Urinary bladder (tissue), 3 donors: ENCODE measurements at regions not wholly inside any gene's neighbourhood (a gene's known extent, or its start where the extent isn't known, plus 50 kb on each side); places are given as distances from the start of the nearest gene placed in this dataset.

ENCODE experiments used
- DNase-seq: peaks from one replicate; pipeline ENCODE4 v3.0.0-alpha.2; 2015; ENCODE audit errors: extremely low spot score
- H3K27ac ChIP-seq: one replicate; pipeline ENCODE4 v1.5.1; 2013; ENCODE audit warnings: low read depth, mild to moderate bottlenecking, moderate library complexity
- H3K36me3 ChIP-seq: one replicate; pipeline ENCODE4 v1.6.1; 2013; ENCODE audit warnings: mild to moderate bottlenecking, moderate library complexity; ENCODE audit not compliant: insufficient read depth
- H3K4me1 ChIP-seq: one replicate; pipeline ENCODE4 v1.6.1; 2013; ENCODE audit warnings: mild to moderate bottlenecking, moderate library complexity; ENCODE audit not compliant: insufficient read depth
- H3K4me3 ChIP-seq: one replicate; pipeline ENCODE4 v1.5.1; 2013; ENCODE audit warnings: low read depth, low read length
- WGBS: extraction: QIAGEN DNeasy Blood & Tissue Kit; methylation state at CpG from one replicate; pipeline ENCODE4 v1.1.7; 2013; 5-methylcytosine and 5-hydroxymethylcytosine counted together
- donor health status: healthy with polysubstance abuse.
- donor health status: healthy.

DNA sequence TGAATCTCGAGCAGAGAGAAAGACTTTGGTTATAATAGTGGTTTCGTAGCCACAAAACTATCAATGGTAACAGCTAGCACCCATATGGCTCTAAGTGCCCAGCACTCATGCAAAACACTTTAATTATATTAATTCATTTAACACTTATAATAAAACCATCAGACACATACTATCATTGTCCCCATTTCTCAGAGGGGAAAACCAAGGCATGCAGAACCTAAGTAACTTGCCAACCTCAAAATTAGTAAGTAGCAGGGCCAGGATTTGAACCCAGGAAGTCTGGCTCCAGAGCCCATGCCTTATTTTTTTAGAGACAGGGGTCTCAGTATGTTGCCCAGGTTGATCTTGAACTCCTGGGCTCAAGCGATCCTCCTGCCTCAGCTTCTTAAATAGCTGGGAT, 145.6 kb upstream of the HS3ST2 start:
- 91% methylated on average over 3 of the region's 3 CpGs for WGBS
- DNase-seq: no peak
- H3K36me3 ChIP-seq: no peaks in the 10 kb centered on the region
- no peak overlapping the region for H3K27ac ChIP-seq
- no peak overlapping the region for H3K4me3 ChIP-seq
- no peaks in the 10 kb centered on the region for H3K4me1 ChIP-seq

DNA sequence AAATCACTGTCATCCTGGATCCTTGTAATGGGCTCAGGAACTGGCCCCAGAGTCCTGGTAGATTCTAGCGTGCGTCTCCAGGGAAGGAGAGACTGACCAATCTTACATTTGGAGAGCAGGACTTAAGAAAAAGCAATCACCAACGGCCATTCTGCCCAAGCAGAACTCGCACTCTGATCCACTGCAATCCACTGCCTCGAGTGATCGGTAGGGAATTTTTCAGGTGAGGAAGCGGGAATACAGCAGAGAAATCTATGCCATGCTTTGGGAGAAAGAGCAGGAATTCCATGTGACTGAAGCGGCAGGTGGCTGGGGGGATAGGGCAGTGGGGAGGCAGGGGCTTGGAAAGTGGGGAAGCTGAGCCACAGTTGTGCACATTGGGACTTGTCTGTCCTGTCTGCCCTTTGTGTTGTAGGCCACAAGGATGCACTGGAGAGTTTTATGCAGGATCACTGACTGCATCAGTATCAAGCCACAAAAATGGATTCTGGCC, 143.9 kb upstream of the HS3ST2 start:
- Histone ChIP-seq H3K4me1 (no peaks in the 10 kb centered on the region), H3K27ac (no peak overlapping the region), H3K36me3 (no peaks in the 10 kb centered on the region), H3K4me3 (no peak overlapping the region)
- WGBS: 94% methylated on average over 8 of the region's 8 CpGs
- DNase-seq: no peak

DNA sequence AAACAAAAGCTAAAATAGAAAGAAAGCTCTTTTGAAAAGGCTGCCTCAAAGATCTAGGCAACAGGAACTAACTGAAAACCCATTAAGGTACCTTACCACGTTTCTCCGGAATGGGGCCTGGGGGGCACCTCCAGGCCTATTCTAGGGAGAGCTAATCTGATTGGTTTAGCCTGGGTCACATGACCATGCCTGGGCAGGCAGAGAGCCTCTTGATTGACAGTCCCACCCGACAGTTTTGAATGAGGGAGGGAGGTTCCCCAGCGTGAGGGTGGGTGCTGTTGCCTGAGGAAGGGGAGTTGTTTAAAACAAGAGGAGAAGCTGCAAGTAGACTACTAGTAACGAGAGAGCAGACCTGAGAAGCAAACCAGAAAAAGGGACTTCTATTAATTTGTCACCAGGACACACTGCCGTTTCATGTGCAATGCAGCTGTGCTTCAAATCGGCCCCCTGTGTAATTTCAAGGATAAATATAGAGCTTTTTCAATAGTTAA, 143.4 kb upstream of the HS3ST2 start:
- Histone ChIP-seq H3K4me3 (no peak overlapping the region), H3K4me1 (no peaks in the 10 kb centered on the region), H3K27ac (no peak overlapping the region), H3K36me3 (no peaks in the 10 kb centered on the region)
- WGBS: 36% methylated on average over 7 of the region's 7 CpGs
- no peak for DNase-seq

DNA sequence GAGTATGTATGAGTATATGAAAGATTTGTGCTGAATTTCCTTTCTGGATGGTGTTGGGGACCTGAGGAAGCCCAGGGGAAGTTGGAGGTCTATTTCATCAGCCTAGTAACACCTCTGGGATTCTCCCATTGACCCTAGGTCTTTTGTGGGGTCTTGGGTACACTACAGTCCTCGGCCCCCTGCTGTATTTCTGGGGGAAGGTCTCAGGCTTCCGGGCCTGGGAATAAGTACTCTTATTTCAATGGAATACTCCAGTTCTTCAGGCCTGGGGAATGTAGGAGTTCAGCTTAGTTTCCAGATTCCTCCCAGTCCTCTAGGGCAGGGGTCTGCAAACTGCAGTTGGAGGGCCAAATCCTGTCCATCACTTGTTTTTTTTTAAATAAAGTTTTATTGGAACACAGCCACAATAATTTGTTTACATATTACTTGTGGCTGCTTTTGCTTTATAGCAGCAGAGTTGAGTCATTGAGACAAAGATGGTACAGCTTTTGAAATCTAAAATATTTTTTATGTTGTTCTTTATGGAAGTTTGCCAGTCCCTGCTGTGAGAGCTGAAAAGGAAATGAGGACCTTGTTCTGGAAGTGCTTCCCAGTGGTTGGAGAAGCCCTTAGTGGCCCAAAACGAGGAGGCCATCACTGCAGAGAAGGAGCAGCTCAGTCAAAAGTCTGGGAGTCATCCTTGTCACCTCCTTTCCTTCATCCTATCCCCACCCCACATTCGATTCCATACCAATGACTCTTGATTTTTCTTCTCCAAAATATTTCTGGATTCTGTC, 142.5 kb upstream of the HS3ST2 start:
- Histone ChIP-seq H3K4me3 (no peak overlapping the region), H3K4me1 (no peaks in the 10 kb centered on the region), H3K36me3 (no peaks in the 10 kb centered on the region), H3K27ac (no peak overlapping the region)
- no peak for DNase-seq
- WGBS: 74% methylated on average over 4 of the region's 4 CpGs

DNA sequence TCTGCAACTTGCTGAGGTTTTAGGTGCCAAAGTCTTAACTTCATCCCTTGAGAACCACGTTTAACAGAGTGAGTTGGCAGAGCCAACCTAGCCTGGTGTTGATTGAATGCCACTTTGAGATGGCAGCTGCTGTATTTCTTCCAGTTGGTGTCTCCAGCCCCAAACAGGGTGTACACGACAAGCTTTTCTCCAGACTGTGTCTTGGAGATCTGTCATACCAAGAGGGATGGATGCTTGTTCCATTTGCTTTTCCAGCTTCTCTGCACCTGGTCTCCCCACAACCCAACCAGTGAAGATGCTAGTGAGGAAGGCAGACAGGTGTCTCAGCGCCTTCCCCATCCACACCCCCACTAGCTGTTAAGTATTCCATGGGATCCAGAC, 141.1 kb upstream of the HS3ST2 start:
- Histone ChIP-seq H3K27ac (no peak overlapping the region), H3K4me1 (no peaks in the 10 kb centered on the region), H3K4me3 (no peak overlapping the region), H3K36me3 (no peaks in the 10 kb centered on the region)
- WGBS: 64% methylated on average over 3 of the region's 3 CpGs
- DNase-seq: no peak

DNA sequence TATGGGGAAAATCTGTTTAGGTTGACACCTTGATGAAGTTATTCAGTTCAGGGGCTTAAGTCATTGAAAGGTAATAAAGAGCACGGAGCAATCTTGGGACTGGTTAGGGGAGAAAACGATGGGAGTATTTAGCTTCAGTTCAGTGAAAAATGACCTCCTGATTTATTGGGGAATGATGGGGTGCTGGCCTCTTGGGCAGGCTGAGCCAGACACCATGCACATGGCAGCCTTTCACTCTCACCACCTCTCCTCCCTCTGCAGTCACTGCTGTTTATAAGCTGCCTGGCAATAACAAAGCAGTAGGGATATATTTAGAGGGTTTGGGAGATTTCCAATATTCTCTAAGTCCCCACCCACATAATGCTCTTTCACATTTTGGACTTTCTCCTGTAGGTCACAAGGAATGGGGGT, 140.5 kb upstream of the HS3ST2 start:
- WGBS: 38% methylated on average over 2 of the region's 2 CpGs
- no peak for DNase-seq
- H3K4me1 ChIP-seq: no peaks in the 10 kb centered on the region
- no peaks in the 10 kb centered on the region for H3K36me3 ChIP-seq
- no peak overlapping the region for H3K4me3 ChIP-seq
- no peak overlapping the region for H3K27ac ChIP-seq

DNA sequence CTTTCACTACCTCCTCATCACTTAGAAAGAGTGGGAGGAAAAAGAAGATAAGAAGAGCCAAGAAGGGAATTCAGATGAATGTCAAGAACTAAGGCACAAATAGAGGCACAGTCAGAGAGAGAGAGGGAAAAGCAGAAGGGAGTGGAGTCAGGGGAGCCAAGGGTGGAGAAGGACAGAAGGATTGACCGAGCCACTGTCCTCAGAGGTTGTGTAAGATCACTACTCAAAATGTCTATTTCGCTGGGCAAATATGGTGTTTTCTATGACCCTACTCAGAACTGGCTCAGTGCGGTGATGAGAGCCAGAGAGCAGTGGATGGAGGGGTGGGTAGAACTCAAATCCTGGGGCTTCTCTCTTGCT, 139.2 kb upstream of the HS3ST2 start:
- WGBS: 88% methylated on average over 3 of the region's 3 CpGs
- no peak for DNase-seq
- Histone ChIP-seq H3K36me3 (no peaks in the 10 kb centered on the region), H3K4me1 (no peaks in the 10 kb centered on the region), H3K4me3 (no peak overlapping the region), H3K27ac (no peak overlapping the region)

DNA sequence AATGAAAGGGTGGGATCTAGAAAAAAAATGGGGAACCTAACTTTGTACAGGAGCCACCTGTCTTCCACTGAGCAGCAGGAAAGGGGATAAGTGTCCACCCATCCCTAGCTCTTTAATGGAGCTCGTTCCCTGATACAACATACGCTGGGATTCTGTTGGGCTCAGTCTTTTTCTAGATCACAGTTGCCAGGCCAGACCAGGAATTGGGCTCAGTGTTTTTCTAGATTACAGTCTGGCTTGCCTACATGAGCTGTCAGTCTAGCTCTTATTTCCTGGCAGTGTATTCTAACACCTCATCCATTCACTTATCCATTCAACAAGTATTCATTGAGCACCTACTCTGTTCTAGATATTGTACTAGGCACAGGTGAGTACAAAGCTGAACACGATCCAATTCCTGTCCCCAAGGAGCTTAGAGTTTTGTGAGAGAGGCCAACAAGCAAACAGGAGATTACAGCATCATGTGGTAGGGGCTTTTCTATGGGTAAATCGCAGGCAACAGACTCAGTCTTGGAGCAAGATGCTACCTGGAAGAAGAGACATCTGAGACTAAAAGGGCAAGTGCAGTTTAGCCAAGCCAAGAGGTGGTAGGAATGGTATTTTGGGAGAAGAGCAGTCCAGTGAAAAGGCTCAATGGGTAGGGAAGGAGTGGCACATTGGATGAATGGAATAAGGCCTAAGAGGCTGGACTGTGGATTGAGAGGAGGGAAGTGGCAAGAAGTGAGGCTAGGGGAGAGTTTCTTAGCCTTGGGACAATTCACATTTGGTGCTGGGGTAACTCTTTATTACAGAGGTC, 138.0 kb upstream of the HS3ST2 start:
- H3K36me3 ChIP-seq: no peaks in the 10 kb centered on the region
- no peak for DNase-seq
- no peak overlapping the region for H3K4me3 ChIP-seq
- H3K27ac ChIP-seq: no peak overlapping the region
- 78% methylated on average over 4 of the region's 4 CpGs for WGBS
- no peaks in the 10 kb centered on the region for H3K4me1 ChIP-seq

DNA sequence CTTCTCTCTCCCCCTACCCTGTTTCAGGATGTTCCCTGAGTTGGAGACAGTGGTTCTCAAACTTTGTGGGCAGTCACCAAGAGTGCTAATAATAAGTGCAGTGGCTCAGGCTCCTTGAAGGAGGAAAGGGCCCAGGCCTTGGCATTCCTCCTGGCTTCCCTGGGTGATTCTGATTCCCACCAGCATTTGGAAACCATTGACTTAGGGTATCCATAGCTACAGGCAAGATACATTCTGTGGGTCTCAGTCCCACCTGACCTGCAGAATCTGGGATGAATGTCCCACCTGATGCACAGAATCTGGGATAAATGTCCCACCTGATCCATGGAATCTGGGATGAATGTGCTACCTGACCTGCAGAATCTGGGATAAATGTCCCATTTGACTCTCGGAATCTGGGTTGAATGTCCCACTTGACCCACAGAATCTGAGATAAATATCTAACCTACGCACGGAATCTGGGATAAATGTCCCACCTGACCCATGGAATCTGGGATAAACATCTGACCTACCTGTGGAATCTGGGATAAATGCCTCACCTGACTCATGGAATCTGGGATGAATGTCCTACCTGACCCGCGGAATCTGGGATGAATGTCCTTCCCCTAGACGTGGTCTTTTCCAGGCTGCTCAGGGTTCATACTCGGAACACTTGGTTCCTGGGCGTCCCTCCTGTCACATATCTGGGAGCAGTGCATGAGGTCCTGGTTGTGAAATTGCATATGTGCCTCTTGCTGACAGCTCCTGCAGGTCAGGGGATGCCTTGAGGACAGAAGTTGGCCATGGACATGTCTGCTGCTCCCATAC, 136.7 kb upstream of the HS3ST2 start:
- DNase-seq: no peak
- Histone ChIP-seq H3K4me3 (no peak overlapping the region), H3K27ac (no peak overlapping the region), H3K36me3 (no peaks in the 10 kb centered on the region), H3K4me1 (no peaks in the 10 kb centered on the region)
- 91% methylated on average over 8 of the region's 8 CpGs for WGBS

DNA sequence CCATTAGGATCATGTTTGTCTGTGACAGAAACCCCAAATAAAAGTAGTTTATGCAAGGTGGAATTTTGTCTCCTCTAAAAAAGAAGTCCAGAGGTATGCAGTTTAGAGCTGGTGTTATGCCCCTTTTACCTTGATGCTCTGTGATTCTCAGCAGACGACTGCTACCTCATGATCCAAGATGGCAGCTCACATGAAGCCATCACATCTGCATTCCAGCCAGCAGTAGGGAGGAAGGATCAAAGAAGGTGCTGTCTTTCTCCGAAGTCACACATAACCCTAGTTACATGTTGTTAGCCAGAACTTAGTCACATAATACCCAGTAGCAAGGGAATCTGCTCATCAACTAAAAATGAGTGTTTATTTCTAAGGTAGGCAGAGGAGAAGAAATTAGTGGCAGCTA, 135.7 kb upstream of the HS3ST2 start:
- Histone ChIP-seq H3K36me3 (no peaks in the 10 kb centered on the region), H3K4me1 (no peaks in the 10 kb centered on the region), H3K4me3 (no peak overlapping the region), H3K27ac (no peak overlapping the region)
- no peak for DNase-seq
- 88% methylated on average over 2 of the region's 2 CpGs for WGBS

DNA sequence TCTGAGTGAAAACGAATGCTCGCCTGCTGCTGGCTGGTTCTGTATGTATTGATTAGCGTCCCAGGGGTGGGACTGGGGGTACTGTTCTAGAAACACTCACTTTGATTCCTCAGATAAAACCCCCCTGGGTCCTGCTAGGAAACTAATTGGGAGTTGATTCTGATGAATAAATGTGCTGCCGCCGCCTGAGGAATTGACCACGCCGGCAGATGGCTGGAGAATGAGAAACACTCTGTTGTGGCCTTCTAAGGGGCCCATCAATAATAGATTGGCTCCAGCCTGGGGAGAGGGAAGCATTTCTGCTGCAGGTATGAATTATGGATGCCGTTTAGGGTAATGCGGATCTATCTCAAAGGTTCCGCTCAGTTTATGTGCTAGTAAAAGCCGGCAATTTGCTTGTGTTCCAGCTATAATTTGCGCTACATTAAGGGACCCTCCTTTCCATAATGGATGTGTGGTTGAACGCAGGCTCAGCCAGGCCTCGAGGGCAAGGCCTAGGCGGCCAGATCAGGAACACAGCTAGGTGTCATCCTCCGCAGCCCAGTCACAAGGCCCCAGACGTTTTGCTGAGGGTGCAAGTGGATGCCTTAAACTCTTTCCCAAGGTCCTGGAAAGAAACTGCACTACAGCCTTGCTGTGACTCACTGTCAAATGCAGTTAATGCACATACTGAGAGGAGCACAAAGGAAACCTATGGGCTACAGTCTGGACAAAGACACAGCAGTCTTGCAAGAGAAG, 132.2 kb upstream of the HS3ST2 start:
- 84% methylated on average over 17 of the region's 17 CpGs for WGBS
- Histone ChIP-seq H3K27ac (no peak overlapping the region), H3K4me1 (no peaks in the 10 kb centered on the region), H3K4me3 (no peak overlapping the region), H3K36me3 (no peaks in the 10 kb centered on the region)
- no peak for DNase-seq

DNA sequence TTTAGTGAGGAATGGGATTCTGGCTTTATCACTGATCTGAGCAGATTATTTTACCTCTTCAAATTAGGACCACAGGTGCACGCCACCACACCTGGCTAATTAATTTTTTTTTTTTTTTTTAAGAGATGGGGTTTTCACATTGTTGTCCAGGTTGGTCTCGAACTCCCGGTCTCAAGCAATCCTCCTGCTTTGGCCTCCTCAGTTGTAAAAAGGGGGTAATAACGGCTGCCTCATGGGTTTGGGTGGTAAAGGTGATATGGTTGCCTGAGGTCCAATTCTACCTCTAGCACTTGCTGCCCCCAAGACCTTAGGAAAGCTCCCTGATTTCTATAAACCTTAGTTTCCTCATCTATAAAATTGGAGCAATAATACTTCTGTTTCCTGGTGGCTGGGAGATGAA, 130.7 kb upstream of the HS3ST2 start:
- no peak overlapping the region for H3K27ac ChIP-seq
- no peaks in the 10 kb centered on the region for H3K4me1 ChIP-seq
- no peaks in the 10 kb centered on the region for H3K36me3 ChIP-seq
- DNase-seq: no peak
- no peak overlapping the region for H3K4me3 ChIP-seq
- 86% methylated on average over 4 of the region's 4 CpGs for WGBS
